Vagina (tissue), 2 donors: ENCODE measurements at regions not wholly inside any gene's neighbourhood (a gene's known extent, or its start where the extent isn't known, plus 50 kb on each side); places are given as distances from the start of the nearest gene placed in this dataset.

Source experiments
- POLR2A ChIP-seq, 2 donors: fragments of 450-650 bp; IDR thresholded peaks; one replicate each; pipeline ENCODE4 v1.6.1; 2017; ENCODE audit warnings: antibody characterized with exemption in 2 of 2, mild to moderate bottlenecking in 2 of 2, moderate library complexity in 2 of 2
- POLR2AphosphoS5 ChIP-seq, 2 donors: sonication (generic); formaldehyde crosslinking; IDR thresholded peaks; one replicate each; pipeline ENCODE4 v1.9.0; 2017; ENCODE audit warnings: antibody characterized with exemption in 2 of 2, mild to moderate bottlenecking in 2 of 2, low read depth in 1 of 2; ENCODE audit not compliant: insufficient read depth in 1 of 2
- TF ChIP-seq, protein P1 (sequence below), 3 experiments: fragments of 450-650 bp in 2 of 3; fragments of 200-600 bp in 1 of 3; sonication (generic) in 1 of 3; IDR thresholded peaks; one replicate each; pipeline ENCODE4 v1.5.1; 2017 to 2019; ENCODE audit warnings: antibody characterized with exemption in 3 of 3, mild to moderate bottlenecking in 2 of 3, moderate library complexity in 2 of 3

DNA sequence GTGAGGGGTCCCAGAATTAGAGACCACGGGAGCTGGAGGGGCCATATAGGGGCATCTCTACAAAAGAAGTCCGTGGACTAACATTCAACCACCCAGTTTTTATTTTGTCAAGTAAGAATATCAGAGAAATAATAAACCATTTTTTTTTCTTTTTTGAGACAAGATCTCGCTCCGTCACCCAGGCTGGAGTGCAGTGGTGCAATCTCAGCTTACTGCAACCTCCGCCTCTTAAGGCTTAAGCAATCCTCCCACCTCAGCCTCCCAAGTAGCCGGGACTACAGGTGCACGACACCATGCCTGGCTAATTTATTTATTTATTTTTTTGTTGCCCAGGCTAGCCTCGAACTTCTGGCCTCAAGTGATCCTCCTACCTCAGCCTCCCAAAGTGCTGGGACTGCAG, 82.7 kb downstream of the ZFP36L2 start:
- no peak for TF ChIP-seq POLR2A (IDR thresholded peaks at IDR 0.05)
- TF ChIP-seq, protein P1, sequence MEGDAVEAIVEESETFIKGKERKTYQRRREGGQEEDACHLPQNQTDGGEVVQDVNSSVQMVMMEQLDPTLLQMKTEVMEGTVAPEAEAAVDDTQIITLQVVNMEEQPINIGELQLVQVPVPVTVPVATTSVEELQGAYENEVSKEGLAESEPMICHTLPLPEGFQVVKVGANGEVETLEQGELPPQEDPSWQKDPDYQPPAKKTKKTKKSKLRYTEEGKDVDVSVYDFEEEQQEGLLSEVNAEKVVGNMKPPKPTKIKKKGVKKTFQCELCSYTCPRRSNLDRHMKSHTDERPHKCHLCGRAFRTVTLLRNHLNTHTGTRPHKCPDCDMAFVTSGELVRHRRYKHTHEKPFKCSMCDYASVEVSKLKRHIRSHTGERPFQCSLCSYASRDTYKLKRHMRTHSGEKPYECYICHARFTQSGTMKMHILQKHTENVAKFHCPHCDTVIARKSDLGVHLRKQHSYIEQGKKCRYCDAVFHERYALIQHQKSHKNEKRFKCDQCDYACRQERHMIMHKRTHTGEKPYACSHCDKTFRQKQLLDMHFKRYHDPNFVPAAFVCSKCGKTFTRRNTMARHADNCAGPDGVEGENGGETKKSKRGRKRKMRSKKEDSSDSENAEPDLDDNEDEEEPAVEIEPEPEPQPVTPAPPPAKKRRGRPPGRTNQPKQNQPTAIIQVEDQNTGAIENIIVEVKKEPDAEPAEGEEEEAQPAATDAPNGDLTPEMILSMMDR (IDR thresholded peaks at IDR 0.05): no peak
- TF ChIP-seq POLR2AphosphoS5 (IDR thresholded peaks at IDR 0.05; ENCODE audit: insufficient read depth in 1 of 2, low read depth in 1 of 2): no peak
